Spleen (tissue), 11 donors: ENCODE measurements at regions not wholly inside any gene's neighbourhood (a gene's known extent, or its start where the extent isn't known, plus 50 kb on each side); places are given as distances from the start of the nearest gene placed in this dataset.

Source experiments
- DNase-seq: peaks from one replicate; pipeline ENCODE4 v3.0.0-alpha.2; 2020
- H3K27ac ChIP-seq, 8 donors: fragments of 200-600 bp; sonication (generic) in 7 of 8; 1 replicate in 4 of 8; 2 replicates in 4 of 8; pipeline versions ENCODE4 v1.5.0 to v1.8.0; 2016 to 2021; ENCODE audit warnings: inconsistent platforms in 4 of 8, mild to moderate bottlenecking in 4 of 8, moderate library complexity in 1 of 8
- H3K27me3 ChIP-seq, 7 donors: fragments of 200-600 bp; sonication (generic) in 6 of 7; replicated peaks in 1 of 7; 1 replicate in 4 of 7; 2 replicates in 3 of 7; pipeline versions ENCODE4 v1.5.0 to v1.8.0; 2016 to 2021; ENCODE audit warnings: inconsistent platforms in 3 of 7, mild to moderate bottlenecking in 1 of 7
- H3K36me3 ChIP-seq, 6 donors: fragments of 200-600 bp; sonication (generic) in 5 of 6; 1 replicate in 4 of 6; 2 replicates in 2 of 6; pipeline versions ENCODE4 v1.5.0 to v1.8.0; 2016 to 2021; ENCODE audit warnings: inconsistent platforms in 2 of 6
- H3K4me1 ChIP-seq, 6 donors: fragments of 200-600 bp; sonication (generic) in 5 of 6; 1 replicate in 3 of 6; 2 replicates in 3 of 6; pipeline versions ENCODE4 v1.5.0 to v1.8.0; 2016 to 2021; ENCODE audit warnings: inconsistent platforms in 3 of 6
- H3K4me3 ChIP-seq, 8 donors: fragments of 200-600 bp; sonication (generic) in 7 of 8; 1 replicate in 4 of 8; 2 replicates in 4 of 8; pipeline versions ENCODE4 v1.5.0 to v1.8.0; 2016 to 2021; ENCODE audit warnings: inconsistent platforms in 4 of 8, mild to moderate bottlenecking in 4 of 8, moderate library complexity in 2 of 8
- H3K9me3 ChIP-seq, 8 donors: fragments of 200-600 bp; sonication (generic) in 7 of 8; 1 replicate in 4 of 8; 2 replicates in 4 of 8; pipeline versions ENCODE4 v1.5.0 to v1.8.0; 2016 to 2021; ENCODE audit warnings: inconsistent platforms in 4 of 8
- POLR2A ChIP-seq, 3 donors: fragments of 450-650 bp; IDR thresholded peaks; one replicate each; pipeline ENCODE4 v1.5.1; 2017; ENCODE audit warnings: antibody characterized with exemption in 3 of 3, mild to moderate bottlenecking in 1 of 3
- POLR2AphosphoS5 ChIP-seq, 3 donors: sonication (generic); formaldehyde crosslinking; IDR thresholded peaks; one replicate each; pipeline ENCODE4 v1.5.1; 2017; ENCODE audit warnings: antibody characterized with exemption in 3 of 3
- WGBS, 5 donors: extraction: QIAGEN DNeasy Blood & Tissue Kit in 3 of 5; methylation state at CpG; one replicate each; pipeline versions ENCODE4 v1.1.5 to v1.1.7; 2013 to 2018; 5-methylcytosine and 5-hydroxymethylcytosine counted together
- intact Hi-C: fragments of 100-400 bp; cut with DNase I; formaldehyde crosslinking; loops from one replicate; pipeline ENCODE4 v1.15.0; 2023; ENCODE audit warnings: low total_unique reads
- TF ChIP-seq, protein P1 (sequence below), 11 experiments: fragments of 200-600 bp in 7 of 11; fragments of 450-650 bp in 4 of 11; sonication (generic) in 4 of 11; IDR thresholded peaks in 8 of 11; conservative IDR thresholded peaks in 3 of 11; 1 replicate in 7 of 11; 2 replicates in 4 of 11; pipeline versions ENCODE4 v1.4.0 to v1.8.0; 2016 to 2021; ENCODE audit warnings: antibody characterized with exemption in 11 of 11, inconsistent platforms in 4 of 11, mild to moderate bottlenecking in 1 of 11
- donor health status: healthy with polysubstance abuse.
- donor health status: DM: no; HTN: no; CAD: no; lungs with moderate emphysema.
- donor health status: DM: no; HTN: no; CAD: no.
- donor health status: Bipolar disorder and iron deficiency.
- donor health status: healthy.
- donor health status: DM: no; HTN: no; CAD: no.
- donor health status: DM: yes; HTN: yes; CAD: no.

GRCh38 chr9:29548436-29548835 is 1975.2 kb upstream of the C9orf72 start:
- H3K4me3 ChIP-seq, result no peak overlapping the region
- intact Hi-C loops, result no loop called here
- no peaks in the 10 kb centered on the region for H3K36me3 ChIP-seq
- TF ChIP-seq, protein P1, sequence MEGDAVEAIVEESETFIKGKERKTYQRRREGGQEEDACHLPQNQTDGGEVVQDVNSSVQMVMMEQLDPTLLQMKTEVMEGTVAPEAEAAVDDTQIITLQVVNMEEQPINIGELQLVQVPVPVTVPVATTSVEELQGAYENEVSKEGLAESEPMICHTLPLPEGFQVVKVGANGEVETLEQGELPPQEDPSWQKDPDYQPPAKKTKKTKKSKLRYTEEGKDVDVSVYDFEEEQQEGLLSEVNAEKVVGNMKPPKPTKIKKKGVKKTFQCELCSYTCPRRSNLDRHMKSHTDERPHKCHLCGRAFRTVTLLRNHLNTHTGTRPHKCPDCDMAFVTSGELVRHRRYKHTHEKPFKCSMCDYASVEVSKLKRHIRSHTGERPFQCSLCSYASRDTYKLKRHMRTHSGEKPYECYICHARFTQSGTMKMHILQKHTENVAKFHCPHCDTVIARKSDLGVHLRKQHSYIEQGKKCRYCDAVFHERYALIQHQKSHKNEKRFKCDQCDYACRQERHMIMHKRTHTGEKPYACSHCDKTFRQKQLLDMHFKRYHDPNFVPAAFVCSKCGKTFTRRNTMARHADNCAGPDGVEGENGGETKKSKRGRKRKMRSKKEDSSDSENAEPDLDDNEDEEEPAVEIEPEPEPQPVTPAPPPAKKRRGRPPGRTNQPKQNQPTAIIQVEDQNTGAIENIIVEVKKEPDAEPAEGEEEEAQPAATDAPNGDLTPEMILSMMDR (IDR thresholded peaks at IDR 0.05 in 8 of 11, conservative IDR thresholded peaks at IDR 0.05 in 3 of 11), result no peak
- TF ChIP-seq POLR2A (IDR thresholded peaks at IDR 0.05) (no peak), POLR2AphosphoS5 (IDR thresholded peaks at IDR 0.05) (no peak)
- 83 to 88% (median 87%) methylated on average over 3 of the region's 3 CpGs for WGBS, 5 donors
- no peaks in the 10 kb centered on the region for H3K4me1 ChIP-seq
- peaks cover 0 to 12% (median 0%) of the 10 kb centered on the region in 8 donors for H3K9me3 ChIP-seq
- no peak for DNase-seq
- H3K27me3 ChIP-seq, result no peaks in the 10 kb centered on the region
- H3K27ac ChIP-seq, result no peak overlapping the region

DNA sequence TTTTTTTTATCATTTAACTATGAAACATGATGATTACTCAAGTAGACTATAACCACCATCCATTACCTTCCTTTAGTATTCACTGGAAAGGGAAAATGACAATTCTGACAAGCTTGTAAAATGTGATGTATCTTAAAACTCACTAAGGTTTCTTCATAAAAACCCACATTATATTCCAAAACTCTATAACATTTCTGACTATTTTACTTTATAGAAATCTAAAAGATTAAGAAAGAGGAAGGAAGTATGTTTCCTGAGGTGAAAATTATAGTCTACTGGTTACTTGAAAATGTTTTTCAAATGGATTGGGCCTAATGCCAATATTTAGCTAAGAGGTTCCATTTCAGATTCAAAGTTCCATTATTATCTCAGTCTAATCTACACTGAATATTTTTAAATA is 1982.2 kb upstream of the C9orf72 start:
- Histone ChIP-seq H3K9me3 (peaks cover 0 to 4% (median 0%) of the 10 kb centered on the region in 8 donors), H3K36me3 (no peaks in the 10 kb centered on the region), H3K27me3 (no peaks in the 10 kb centered on the region), H3K4me3 (no peak overlapping the region), H3K27ac (no peak overlapping the region), H3K4me1 (no peaks in the 10 kb centered on the region)
- intact Hi-C loops, result no loop called here
- TF ChIP-seq, protein P1 (IDR thresholded peaks at IDR 0.05 in 8 of 11, conservative IDR thresholded peaks at IDR 0.05 in 3 of 11), result no peak
- TF ChIP-seq POLR2A (IDR thresholded peaks at IDR 0.05), result no peak
- TF ChIP-seq POLR2AphosphoS5 (IDR thresholded peaks at IDR 0.05), result no peak
- no peak for DNase-seq

DNA sequence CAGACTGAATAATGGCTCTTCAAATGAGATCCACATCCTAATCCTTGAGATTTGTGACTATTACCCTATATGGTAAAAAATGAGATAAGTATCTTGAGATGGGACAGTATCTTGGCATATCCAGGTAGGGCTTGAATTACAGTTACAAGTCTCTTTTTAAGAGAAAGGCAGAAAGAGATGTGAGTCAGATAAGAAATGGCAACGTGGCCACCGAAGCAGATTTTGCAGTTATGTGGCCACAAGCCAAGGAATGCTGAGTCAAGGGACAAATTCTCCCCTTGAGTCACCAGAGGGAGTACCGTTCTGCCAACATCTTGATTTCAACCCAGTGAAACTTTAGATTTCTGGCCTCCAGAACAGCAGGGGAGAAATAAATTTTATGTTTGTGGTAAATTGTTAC is 1983.0 kb upstream of the C9orf72 start:
- H3K36me3 ChIP-seq, result no peaks in the 10 kb centered on the region
- intact Hi-C loops, result no loop called here
- no peak for DNase-seq

DNA sequence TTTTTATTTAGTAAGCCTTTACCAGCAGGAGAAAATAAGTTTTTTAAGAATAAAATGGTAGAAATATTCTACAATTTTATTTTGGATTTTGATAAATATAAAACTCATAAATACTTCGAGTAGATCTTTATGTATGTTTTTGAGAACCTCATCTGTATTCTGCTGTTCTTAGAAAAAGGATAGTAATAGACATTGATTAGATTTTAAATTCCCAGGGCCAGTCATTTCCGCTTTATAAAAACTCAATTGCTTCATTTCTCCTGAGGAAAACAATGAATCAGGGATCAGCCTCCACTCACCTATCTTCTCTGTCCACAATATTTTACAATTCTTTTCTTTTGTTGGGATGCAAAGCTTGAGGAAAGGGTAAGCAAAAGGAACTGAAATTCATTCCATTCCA is 1983.5 kb upstream of the C9orf72 start:
- 65 to 82% (median 74%) methylated on average over 2 of the region's 2 CpGs for WGBS, 5 donors
- Histone ChIP-seq H3K36me3 (no peaks in the 10 kb centered on the region), H3K4me3 (no peak overlapping the region), H3K4me1 (no peaks in the 10 kb centered on the region), H3K27ac (no peak overlapping the region), H3K9me3 (peaks cover 0 to 4% (median 0%) of the 10 kb centered on the region in 8 donors), H3K27me3 (no peaks in the 10 kb centered on the region)
- DNase-seq, result no peak
- TF ChIP-seq POLR2AphosphoS5 (IDR thresholded peaks at IDR 0.05), result no peak
- TF ChIP-seq, protein P1 (IDR thresholded peaks at IDR 0.05 in 8 of 11, conservative IDR thresholded peaks at IDR 0.05 in 3 of 11), result no peak
- no peak for TF ChIP-seq POLR2A (IDR thresholded peaks at IDR 0.05)
- intact Hi-C loops, result no loop called here

More for the DNA sequence above, 1983.0 kb upstream of the C9orf72 start:
- no peak overlapping the region for H3K27ac ChIP-seq
- H3K4me1 ChIP-seq, result no peaks in the 10 kb centered on the region
- WGBS, 5 donors, result 34 to 63% (median 52%) methylated on average over 3 of the region's 3 CpGs
- no peak overlapping the region for H3K4me3 ChIP-seq
- H3K9me3 ChIP-seq, result peaks cover 0 to 4% (median 0%) of the 10 kb centered on the region in 8 donors
- TF ChIP-seq, protein P1 (IDR thresholded peaks at IDR 0.05 in 8 of 11, conservative IDR thresholded peaks at IDR 0.05 in 3 of 11), result no peak
- no peak for TF ChIP-seq POLR2A (IDR thresholded peaks at IDR 0.05)
- no peak for TF ChIP-seq POLR2AphosphoS5 (IDR thresholded peaks at IDR 0.05)
- no peaks in the 10 kb centered on the region for H3K27me3 ChIP-seq
